Naive thymus-derived CD4-positive, alpha-beta T cell (primary cell): ENCODE measurements at regions not wholly inside any gene's neighbourhood (a gene's known extent, or its start where the extent isn't known, plus 50 kb on each side); places are given as distances from the start of the nearest gene placed in this dataset.
"Not testable (repeated sequence)": the region's sequence is repeated elsewhere in the genome, so short reads cannot be mapped to it uniquely, and the experiment has no call there.

ENCODE experiments used
- ATAC-seq: fragments of 150-1000 bp; cut with Tn5 transposase; 2 replicates; pipeline ENCODE4 v1.10.0; 2021; ENCODE audit warnings: mild to moderate bottlenecking, moderate library complexity
- CTCF ChIA-PET: fragments of 350-600 bp; sonication (Branson Sonifier 250); formaldehyde crosslinking; loops from one replicate; lab custom pipeline; 2021; ENCODE audit warnings: antibody characterized with exemption; lab: Charles Lee
- POLR2A ChIA-PET: fragments of 350-600 bp; sonication (Branson Sonifier 250); formaldehyde crosslinking; loops from one replicate; lab custom pipeline; 2021; ENCODE audit warnings: antibody characterized with exemption, inconsistent platforms; lab: Charles Lee
- DNase-seq, 9 donors: peaks; one replicate each; pipeline versions ENCODE4 v3.0.0 to v3.0.0-alpha.2; 2020 to 2022; ENCODE audit warnings: mixed read lengths in 1 of 9
- H3K27ac ChIP-seq: one replicate; pipeline ENCODE4 v1.7.0; 2013; ENCODE audit warnings: mild to moderate bottlenecking, low read depth, low read length, moderate library complexity
- H3K27me3 ChIP-seq, 2 donors: one replicate each; pipeline ENCODE4 v1.7.0; 2013; ENCODE audit warnings: low read length in 2 of 2, mild to moderate bottlenecking in 2 of 2, moderate library complexity in 2 of 2; ENCODE audit not compliant: control insufficient read depth in 2 of 2, insufficient read depth in 2 of 2
- H3K36me3 ChIP-seq, 3 experiments: 1 replicate in 2 of 3; 2 replicates in 1 of 3; pipeline ENCODE4 v1.7.0; 2013; ENCODE audit warnings: low read length in 3 of 3, mild to moderate bottlenecking in 3 of 3, moderate library complexity in 1 of 3; ENCODE audit not compliant: insufficient read depth in 3 of 3, control insufficient read depth in 2 of 3
- H3K4me1 ChIP-seq, 2 donors: one replicate each; pipeline ENCODE4 v1.7.0; 2013; ENCODE audit warnings: low read length in 2 of 2, mild to moderate bottlenecking in 2 of 2, moderate library complexity in 1 of 2; ENCODE audit not compliant: control insufficient read depth in 2 of 2, insufficient read depth in 2 of 2
- H3K4me3 ChIP-seq: 2 replicates; pipeline ENCODE4 v1.7.0; 2013; ENCODE audit warnings: mild to moderate bottlenecking, low read length
- H3K9me3 ChIP-seq, 3 experiments: 1 replicate in 2 of 3; 2 replicates in 1 of 3; pipeline ENCODE4 v1.7.0; 2013; ENCODE audit warnings: low read length in 3 of 3; ENCODE audit not compliant: control insufficient read depth in 2 of 3
- H3K27ac Mint-ChIP-seq, 9 donors: one replicate each; pipeline ENCODE4 v1.8.0; 2020 to 2022; ENCODE audit warnings: mixed read lengths in 9 of 9, mild to moderate bottlenecking in 8 of 9, moderate library complexity in 5 of 9, inconsistent platforms in 2 of 9
- H3K27me3 Mint-ChIP-seq, 5 donors: one replicate each; pipeline ENCODE4 v1.8.0; 2021 to 2022; ENCODE audit warnings: mixed read lengths in 5 of 5, mild to moderate bottlenecking in 1 of 5
- H3K36me3 Mint-ChIP-seq, 5 donors: one replicate each; pipeline ENCODE4 v1.8.0; 2020 to 2022; ENCODE audit warnings: mixed read lengths in 5 of 5, mild to moderate bottlenecking in 3 of 5, inconsistent platforms in 1 of 5
- H3K4me1 Mint-ChIP-seq, 7 donors: one replicate each; pipeline ENCODE4 v1.8.0; 2020 to 2022; ENCODE audit warnings: mixed read lengths in 7 of 7, mild to moderate bottlenecking in 3 of 7, inconsistent platforms in 1 of 7
- H3K4me3 Mint-ChIP-seq, 10 donors: one replicate each; pipeline ENCODE4 v1.8.0; 2020 to 2022; ENCODE audit warnings: mild to moderate bottlenecking in 10 of 10, mixed read lengths in 10 of 10, moderate library complexity in 6 of 10, inconsistent platforms in 2 of 10
- H3K9me3 Mint-ChIP-seq, 11 donors: one replicate each; pipeline ENCODE4 v1.8.0; 2020 to 2022; ENCODE audit warnings: mixed read lengths in 11 of 11, mild to moderate bottlenecking in 4 of 11, inconsistent platforms in 1 of 11, moderate library complexity in 1 of 11
- intact Hi-C, 2 donors: fragments of 100-400 bp; cut with micrococcal nuclease; formaldehyde crosslinking; loops; one replicate each; pipeline ENCODE4 v1.15.1; 2023

- no peaks in the 10 kb centered on the region for H3K36me3 ChIP-seq
- no peaks in the 10 kb centered on the region for H3K9me3 ChIP-seq
- Mint-ChIP-seq H3K27ac (no peak overlapping the region), H3K4me1 (no peaks in the 10 kb centered on the region), H3K4me3 (no peak overlapping the region), H3K9me3 (peaks cover 0 to 18% (median 2%) of the 10 kb centered on the region in 11 donors), H3K36me3 (no peaks in the 10 kb centered on the region), H3K27me3 (peaks cover 0 to 7% (median 3%) of the 10 kb centered on the region in 5 donors)
- ATAC-seq = no peak
- intact Hi-C loops = no loop called here
- ChIA-PET POLR2A (no interaction called here), CTCF (no interaction called here)
- no peak for DNase-seq
- H3K27me3 ChIP-seq = no peaks in the 10 kb centered on the region
- H3K4me3 ChIP-seq = no peak overlapping the region
- H3K4me1 ChIP-seq = no peaks in the 10 kb centered on the region
- no peak overlapping the region for H3K27ac ChIP-seq
These were observed 169.6 kb downstream of the TGFB2 start for GRCh38 chr1:218514689-218515088.

DNA sequence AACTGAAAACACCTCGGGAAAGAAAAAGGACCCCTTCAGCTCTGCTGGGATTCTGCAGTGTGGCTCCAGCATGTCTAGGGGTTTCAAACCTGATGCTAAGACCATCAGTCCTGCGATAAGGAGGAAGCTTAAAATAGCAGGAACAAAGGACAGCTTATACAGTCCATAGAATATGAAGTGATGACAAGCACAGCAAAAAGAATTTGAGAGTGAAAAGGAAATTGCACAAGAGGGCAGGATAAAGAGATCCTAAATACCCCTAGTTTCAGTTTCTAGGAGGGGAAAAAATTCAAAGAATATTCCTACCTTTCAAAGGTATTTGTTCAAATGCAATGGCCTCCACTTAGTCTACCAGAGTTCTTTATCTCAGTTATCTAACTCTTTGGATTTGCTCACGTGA, 171.4 kb downstream of the TGFB2 start:
- Histone ChIP-seq H3K9me3 (no peaks in the 10 kb centered on the region), H3K27ac (no peak overlapping the region), H3K27me3 (no peaks in the 10 kb centered on the region), H3K36me3 (no peaks in the 10 kb centered on the region), H3K4me1 (no peaks in the 10 kb centered on the region), H3K4me3 (no peak overlapping the region)
- Mint-ChIP-seq H3K4me1 (no peaks in the 10 kb centered on the region), H3K9me3 (peaks cover 0 to 15% (median 2%) of the 10 kb centered on the region in 11 donors), H3K27me3 (peaks cover 0 to 8% (median 3%) of the 10 kb centered on the region in 5 donors), H3K27ac (no peak overlapping the region), H3K36me3 (no peaks in the 10 kb centered on the region), H3K4me3 (no peak overlapping the region)
- POLR2A ChIA-PET = no interaction called here
- intact Hi-C loops = no loop called here
- CTCF ChIA-PET = no interaction called here
- no peak for DNase-seq
- no peak for ATAC-seq

DNA sequence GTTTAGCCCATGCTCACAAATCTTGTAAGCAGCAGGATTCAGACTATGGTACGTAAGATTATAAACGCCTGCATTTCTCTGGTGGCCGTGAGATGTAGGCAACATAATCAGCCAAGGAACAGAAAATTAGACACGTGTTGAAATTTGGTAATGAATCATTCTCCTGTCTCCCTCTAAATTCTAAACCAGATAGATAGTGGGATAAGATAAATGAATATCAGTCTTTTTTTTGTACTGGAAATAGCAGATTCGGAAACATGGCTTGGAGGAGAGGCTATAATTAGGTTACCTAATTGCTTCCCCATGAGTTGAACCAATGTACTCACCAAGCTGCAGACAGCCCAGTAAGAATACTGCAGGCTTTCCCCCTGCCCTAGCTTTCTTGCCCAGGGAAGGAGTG, 172.3 kb downstream of the TGFB2 start:
- no peak overlapping the region for H3K27ac Mint-ChIP-seq
- Histone ChIP-seq H3K27me3 (no peaks in the 10 kb centered on the region), H3K36me3 (no peaks in the 10 kb centered on the region), H3K27ac (no peak overlapping the region), H3K9me3 (no peaks in the 10 kb centered on the region), H3K4me3 (no peak overlapping the region), H3K4me1 (no peaks in the 10 kb centered on the region)
- DNase-seq = no peak
- no peak for ATAC-seq
- intact Hi-C loops = no loop called here
- no peak overlapping the region for H3K4me3 Mint-ChIP-seq
- H3K9me3 Mint-ChIP-seq = peaks cover 0 to 9% (median 0%) of the 10 kb centered on the region in 11 donors
- H3K27me3 Mint-ChIP-seq = peaks cover 0 to 10% (median 3%) of the 10 kb centered on the region in 5 donors
- POLR2A ChIA-PET = interaction anchor here (0.7 kb wide), 1 partner anchor 33 kb away, joined by 5 read pairs; no protein-coding TSS in a partner anchor
- no peaks in the 10 kb centered on the region for H3K4me1 Mint-ChIP-seq
- H3K36me3 Mint-ChIP-seq = no peaks in the 10 kb centered on the region
- CTCF ChIA-PET = no interaction called here

- no peak overlapping the region for H3K27ac Mint-ChIP-seq
- Histone ChIP-seq H3K9me3 (no peaks in the 10 kb centered on the region), H3K4me3 (no peak overlapping the region), H3K27me3 (no peaks in the 10 kb centered on the region), H3K36me3 (no peaks in the 10 kb centered on the region), H3K27ac (no peak overlapping the region), H3K4me1 (no peaks in the 10 kb centered on the region)
- H3K4me1 Mint-ChIP-seq = no peaks in the 10 kb centered on the region
- H3K9me3 Mint-ChIP-seq = peaks cover 0 to 3% (median 0%) of the 10 kb centered on the region in 11 donors
- ATAC-seq = no peak
- H3K27me3 Mint-ChIP-seq = peaks cover 0 to 15% (median 3%) of the 10 kb centered on the region in 5 donors
- no peaks in the 10 kb centered on the region for H3K36me3 Mint-ChIP-seq
- DNase-seq = no peak
- POLR2A ChIA-PET = no interaction called here
- H3K4me3 Mint-ChIP-seq = no peak overlapping the region
- CTCF ChIA-PET = no interaction called here
- intact Hi-C loops = no loop called here
These were observed 173.1 kb downstream of the TGFB2 start for GRCh38 chr1:218518216-218518740.

DNA sequence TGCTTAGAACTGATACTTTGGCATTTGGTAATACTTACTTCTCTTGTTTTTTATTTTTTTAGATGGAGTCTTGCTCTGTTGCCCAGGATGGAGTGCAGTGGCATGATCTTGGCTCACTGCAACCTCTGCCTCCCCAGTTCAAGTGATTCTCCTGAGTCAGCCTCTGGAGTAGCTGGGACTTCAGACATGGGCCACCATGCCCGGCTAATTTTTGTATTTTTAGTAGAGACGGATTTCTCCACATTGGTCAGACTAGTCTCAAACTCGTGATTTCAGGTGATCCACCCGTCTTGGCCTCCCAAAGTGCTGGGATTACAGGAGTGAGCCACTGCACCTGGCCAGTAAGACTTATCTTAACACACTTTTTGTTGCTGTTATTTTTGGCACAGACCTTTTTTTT, 175.5 kb downstream of the TGFB2 start:
- H3K36me3 ChIP-seq, H3K9me3 ChIP-seq, H3K36me3 Mint-ChIP-seq, H3K4me3 Mint-ChIP-seq, DNase-seq, POLR2A ChIA-PET, H3K4me3 ChIP-seq, H3K4me1 Mint-ChIP-seq, H3K27ac ChIP-seq, H3K9me3 Mint-ChIP-seq, H3K27me3 ChIP-seq, ATAC-seq, H3K4me1 ChIP-seq: not testable (repeated sequence)
- peak overlapping the region in 1 of 9 donors; percentile 75 for H3K27ac Mint-ChIP-seq
- CTCF ChIA-PET = interaction anchor here (1.4 kb wide), 1 partner anchor 8 kb away, joined by 3 read pairs; no protein-coding TSS in a partner anchor
- H3K27me3 Mint-ChIP-seq = peaks cover 3 to 22% (median 9%) of the 10 kb centered on the region in 5 donors
- intact Hi-C loops = loop anchor here in 1 of 2 donors (1.0 kb wide), 1 partner anchor 190 kb away; no protein-coding TSS in a partner anchor

DNA sequence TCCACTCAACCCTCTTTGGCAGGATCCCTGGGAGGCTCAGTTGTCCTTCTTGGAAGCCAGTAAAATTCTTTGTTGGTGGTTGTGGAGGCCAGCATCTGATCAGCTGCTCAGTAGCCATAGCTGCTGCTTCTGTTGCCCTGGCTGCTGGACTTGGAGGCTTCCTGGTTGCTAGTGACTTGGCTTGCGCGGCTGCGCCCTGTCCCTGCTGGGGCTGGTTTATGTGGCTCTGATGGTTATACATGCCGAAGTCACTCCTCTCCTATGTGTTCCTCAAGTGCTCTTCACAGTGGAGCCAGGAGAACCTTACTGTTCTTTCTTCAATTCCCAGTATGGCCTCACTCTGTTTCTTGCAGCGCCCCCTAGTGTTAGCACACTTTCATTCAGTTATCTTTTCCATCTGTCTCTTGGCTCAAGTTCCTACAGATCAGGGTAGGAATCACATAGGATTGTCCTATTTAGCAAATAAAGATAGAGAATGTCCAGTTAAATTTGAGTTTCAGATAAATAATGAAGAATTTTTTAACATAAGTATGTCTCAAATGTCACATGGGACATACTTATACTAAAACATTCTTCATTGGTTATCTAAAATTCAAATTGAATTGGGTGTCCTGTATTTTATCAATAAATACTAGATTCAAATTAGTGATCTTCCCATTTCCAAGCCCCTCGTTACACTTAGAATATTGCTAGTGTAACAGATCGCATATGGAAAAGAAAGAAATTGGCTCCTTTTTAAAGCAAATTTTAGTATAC, 176.5 kb downstream of the TGFB2 start:
- CTCF ChIA-PET = no interaction called here
- intact Hi-C loops = no loop called here
- Histone ChIP-seq H3K27me3 (no peaks in the 10 kb centered on the region), H3K27ac (no peak overlapping the region), H3K4me3 (no peak overlapping the region), H3K4me1 (no peaks in the 10 kb centered on the region), H3K9me3 (no peaks in the 10 kb centered on the region), H3K36me3 (no peaks in the 10 kb centered on the region)
- H3K9me3 Mint-ChIP-seq = no peaks in the 10 kb centered on the region
- H3K36me3 Mint-ChIP-seq = no peaks in the 10 kb centered on the region
- no peak overlapping the region for H3K27ac Mint-ChIP-seq
- no peaks in the 10 kb centered on the region for H3K4me1 Mint-ChIP-seq
- peaks cover 3 to 18% (median 5%) of the 10 kb centered on the region in 5 donors for H3K27me3 Mint-ChIP-seq
- ATAC-seq (no peak), DNase-seq (peak in 3 of 9 donors; percentile 2 to 24 (median 4))
- POLR2A ChIA-PET = no interaction called here
- no peak overlapping the region for H3K4me3 Mint-ChIP-seq

- no peaks in the 10 kb centered on the region for H3K36me3 ChIP-seq
- no peaks in the 10 kb centered on the region for H3K27me3 ChIP-seq
- Mint-ChIP-seq H3K36me3 (no peaks in the 10 kb centered on the region), H3K27me3 (peaks cover 0 to 18% (median 5%) of the 10 kb centered on the region in 5 donors), H3K27ac (no peak overlapping the region), H3K9me3 (peaks cover 0 to 1% (median 0%) of the 10 kb centered on the region in 11 donors), H3K4me3 (no peak overlapping the region), H3K4me1 (no peaks in the 10 kb centered on the region)
- no peak for ATAC-seq
- no peak overlapping the region for H3K4me3 ChIP-seq
- ChIA-PET POLR2A (no interaction called here), CTCF (no interaction called here)
- no peaks in the 10 kb centered on the region for H3K4me1 ChIP-seq
- DNase-seq = no peak
- no peak overlapping the region for H3K27ac ChIP-seq
- H3K9me3 ChIP-seq = no peaks in the 10 kb centered on the region
- intact Hi-C loops = no loop called here
These were observed 179.4 kb downstream of the TGFB2 start for GRCh38 chr1:218524526-218524925.
